HG02981 (cell line): ENCODE measurements at regions not wholly inside any gene's neighbourhood (a gene's known extent, or its start where the extent isn't known, plus 50 kb on each side); places are given as distances from the start of the nearest gene placed in this dataset.
"Not testable (repeated sequence)": the region's sequence is repeated elsewhere in the genome, so short reads cannot be mapped to it uniquely, and the experiment has no call there.

Experiments
- ATAC-seq: cut with Tn5 transposase; IDR thresholded peaks from one replicate; pipeline ENCODE4 v1.9.1; 2021; ENCODE audit warnings: mild to moderate bottlenecking, moderate library complexity; ENCODE audit not compliant: unreplicated experiment

DNA sequence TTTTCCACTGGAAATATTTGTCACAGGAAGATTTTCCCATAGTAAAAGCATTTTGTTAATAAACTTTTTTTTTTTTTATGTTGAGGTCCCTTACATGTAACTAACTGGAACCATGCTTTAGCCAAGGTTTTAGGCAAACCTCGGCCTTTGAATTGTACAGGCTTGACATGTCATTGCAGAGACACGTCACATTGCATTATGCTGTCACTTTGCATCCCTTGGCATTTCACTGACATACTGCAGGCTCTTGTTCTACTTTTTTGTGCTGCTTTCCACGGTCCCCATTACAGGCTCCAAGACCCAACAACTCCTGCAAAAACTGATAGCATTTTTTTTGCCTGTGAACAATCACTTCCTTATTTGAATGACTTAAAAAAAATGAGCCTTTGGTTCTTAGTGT lies 724.3 kb downstream of the TTLL7 start:
- ATAC-seq, result not testable (repeated sequence)

DNA sequence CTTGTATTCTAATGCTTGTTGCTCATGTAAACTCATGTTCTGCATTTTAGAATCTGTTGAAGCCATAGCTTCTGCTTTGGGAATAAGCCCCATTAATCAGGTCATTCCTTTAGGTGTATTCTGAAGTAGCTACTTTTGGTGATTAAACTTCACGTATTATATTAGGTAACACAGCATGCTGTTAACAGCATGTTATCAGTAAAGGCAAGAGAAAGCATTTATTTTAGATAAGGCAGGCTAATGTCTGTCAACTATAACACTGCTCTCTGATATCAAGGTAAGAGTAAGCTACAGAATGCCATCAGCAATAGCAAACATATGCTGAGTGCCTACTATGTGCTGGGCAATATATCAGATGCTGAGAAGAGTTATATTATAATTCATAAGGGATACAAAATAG lies 726.4 kb downstream of the TTLL7 start:
- not testable (repeated sequence) for ATAC-seq

DNA sequence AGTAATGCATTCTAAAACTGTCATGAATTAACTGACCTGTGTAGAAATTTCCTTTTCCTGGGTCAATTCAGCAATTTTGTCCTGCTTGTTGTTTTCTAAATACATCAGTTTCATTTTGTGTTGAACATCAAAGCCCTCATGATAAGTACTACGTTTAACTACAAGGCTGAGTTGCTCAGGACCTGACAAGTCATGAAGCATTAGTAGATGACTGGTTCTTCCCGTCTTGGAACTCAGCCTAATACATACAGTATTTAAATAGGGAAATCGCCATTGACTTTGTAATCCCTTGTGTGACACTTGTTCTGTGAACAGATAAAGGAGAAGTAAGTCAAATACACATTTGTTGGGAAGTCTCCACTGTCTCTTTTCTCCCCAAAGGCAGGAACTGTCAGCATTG lies 727.1 kb downstream of the TTLL7 start:
- ATAC-seq, result not testable (repeated sequence)

DNA sequence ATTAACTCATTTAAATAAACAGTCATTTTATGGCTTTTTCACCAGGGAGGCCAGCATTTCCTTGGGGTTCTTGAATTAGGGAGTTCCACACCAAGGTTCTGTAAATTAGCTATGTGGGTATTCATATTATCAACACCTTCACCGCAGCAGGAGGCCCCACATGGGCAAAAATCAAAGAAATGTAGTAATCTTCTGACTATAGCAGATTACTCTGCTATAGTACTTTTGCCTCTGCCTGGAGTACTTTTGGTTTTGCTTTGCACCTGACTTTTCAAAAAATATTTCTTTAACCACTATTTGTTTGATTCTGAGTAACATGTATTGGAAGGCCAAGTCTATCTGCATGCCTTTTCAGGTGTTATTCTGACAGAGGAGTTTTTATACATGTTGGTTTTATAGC lies 728.1 kb downstream of the TTLL7 start:
- not testable (repeated sequence) for ATAC-seq

DNA sequence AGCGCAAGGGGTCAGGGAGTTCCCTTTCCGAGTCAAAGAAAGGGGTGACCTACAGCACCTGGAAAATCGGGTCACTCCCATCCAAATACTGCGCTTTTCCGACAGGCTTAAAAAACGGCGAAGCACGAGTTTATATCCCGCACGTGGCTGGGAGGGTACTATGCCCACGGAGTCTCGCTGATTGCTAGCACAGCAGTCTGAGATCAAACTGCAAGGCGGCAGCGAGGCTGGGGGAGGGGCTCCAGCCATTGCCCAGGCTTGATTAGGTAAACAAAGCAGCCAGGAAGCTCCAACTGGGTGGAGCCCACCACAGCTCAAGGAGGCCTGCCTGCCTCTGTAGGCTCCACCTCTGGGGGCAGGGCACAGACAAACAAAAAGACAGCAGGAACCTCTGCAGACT lies 735.1 kb downstream of the TTLL7 start:
- ATAC-seq, result not testable (repeated sequence)

DNA sequence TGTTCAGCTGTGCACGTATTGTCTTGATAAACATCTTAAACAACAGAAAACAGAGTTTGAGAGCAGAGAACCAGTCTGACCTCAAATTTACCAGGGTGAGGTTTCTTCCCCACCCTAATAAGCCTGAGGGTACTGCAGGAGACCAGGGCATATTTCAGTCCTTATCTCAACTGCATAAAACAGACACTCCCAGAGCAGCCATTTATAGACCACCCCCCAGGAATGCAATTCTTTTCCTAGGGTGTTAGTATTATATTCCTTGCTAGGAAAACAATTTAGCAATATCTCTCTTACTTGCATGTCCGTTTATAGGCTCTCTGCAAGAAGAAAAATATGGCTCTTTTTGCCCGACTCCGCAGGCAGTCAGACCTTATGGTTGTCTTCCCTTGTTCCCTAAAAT lies 747.2 kb downstream of the TTLL7 start:
- not testable (repeated sequence) for ATAC-seq

DNA sequence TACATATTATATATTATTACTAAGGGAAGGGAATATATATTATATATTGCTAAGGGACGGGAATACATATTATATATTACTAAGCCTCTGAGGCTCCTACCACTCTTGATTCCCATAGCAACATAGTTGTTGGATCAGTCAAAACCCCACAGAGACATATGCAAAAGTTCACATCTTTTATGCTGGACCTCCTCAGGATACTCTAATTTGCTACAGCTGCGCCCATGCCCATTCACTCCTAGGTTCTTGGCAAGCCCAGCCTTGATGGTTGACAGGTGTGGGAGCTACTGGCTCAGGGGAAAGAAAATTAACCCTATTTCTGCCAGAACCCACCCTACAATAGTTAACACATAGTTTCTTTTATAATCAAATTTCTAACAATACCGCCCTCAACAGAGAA lies 752.2 kb downstream of the TTLL7 start:
- ATAC-seq, result not testable (repeated sequence)

DNA sequence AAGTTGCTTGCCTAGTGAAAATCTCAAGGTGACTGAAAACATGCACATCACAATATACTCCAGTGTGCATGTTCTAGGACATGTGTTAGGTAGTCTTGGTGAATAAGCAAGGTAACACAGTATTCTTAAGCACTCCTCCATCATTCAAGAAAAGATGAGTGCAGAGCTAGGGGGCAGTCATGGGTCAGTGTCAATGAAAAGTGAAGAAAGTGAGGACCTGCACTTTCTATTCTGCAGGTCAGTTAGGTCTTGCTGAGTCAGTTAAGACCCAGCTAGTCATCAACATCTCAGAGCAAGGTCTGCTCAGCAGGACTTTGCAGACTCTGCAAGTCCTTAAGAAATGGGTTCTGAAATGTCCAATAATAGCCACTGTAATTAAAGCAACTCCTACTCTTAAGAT lies 754.1 kb downstream of the TTLL7 start:
- not testable (repeated sequence) for ATAC-seq

DNA sequence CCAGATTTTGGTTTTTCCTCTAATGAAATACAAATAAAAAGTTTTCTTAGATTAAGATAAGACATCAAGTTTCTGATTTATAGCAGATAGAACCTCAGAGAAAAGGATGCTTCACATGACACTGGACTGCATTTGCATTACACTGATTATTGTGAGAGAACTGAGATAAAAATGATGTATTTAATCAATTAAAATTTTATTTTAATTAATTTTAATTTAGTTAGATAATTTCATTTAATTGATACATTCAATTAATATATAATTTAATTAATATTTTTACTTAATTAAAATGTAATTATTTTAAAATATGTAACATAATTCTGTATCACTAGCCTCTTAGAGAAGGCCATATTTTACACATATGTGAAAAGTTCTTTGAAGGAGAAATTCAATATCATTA lies 759.4 kb downstream of the TTLL7 start:
- ATAC-seq, result not testable (repeated sequence)

DNA sequence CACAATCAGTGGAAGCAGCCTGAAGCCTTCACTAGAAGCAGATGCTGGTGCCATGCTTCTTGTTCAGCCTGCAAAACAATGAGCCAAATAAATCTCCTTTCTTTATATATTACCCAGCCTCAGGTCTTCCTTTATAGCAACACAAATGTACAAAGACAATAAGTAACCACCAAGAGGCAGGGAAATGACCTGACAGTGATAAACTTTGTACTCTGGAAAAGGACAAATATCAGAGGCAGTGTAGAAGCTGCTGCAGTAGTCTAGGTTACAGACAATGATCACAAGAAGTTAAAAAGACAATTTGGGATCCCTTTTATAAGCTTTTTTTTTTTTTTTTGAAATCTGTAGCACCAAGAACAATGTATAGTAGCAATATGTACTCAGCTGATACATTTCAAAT lies 760.3 kb downstream of the TTLL7 start:
- not testable (repeated sequence) for ATAC-seq

DNA sequence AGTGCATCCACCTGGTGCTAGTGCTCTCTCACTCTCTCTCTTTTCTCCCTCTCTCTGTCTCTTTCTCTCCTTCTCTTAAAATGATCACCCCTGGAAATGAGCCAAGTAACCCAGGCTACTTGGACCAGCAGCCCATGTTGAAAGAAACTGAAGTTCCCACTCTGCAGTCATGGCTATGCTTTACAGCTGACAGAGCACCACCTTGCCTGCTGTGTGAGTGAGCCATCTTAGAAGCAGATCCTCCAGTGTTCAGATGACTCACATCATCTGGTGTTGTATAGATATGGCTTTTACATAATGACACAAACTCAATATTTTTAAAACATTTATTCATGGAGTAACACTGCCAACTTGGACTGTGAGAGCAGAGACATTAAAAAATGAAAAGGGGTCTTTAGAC lies 779.1 kb downstream of the TTLL7 start:
- ATAC-seq, result not testable (repeated sequence)

DNA sequence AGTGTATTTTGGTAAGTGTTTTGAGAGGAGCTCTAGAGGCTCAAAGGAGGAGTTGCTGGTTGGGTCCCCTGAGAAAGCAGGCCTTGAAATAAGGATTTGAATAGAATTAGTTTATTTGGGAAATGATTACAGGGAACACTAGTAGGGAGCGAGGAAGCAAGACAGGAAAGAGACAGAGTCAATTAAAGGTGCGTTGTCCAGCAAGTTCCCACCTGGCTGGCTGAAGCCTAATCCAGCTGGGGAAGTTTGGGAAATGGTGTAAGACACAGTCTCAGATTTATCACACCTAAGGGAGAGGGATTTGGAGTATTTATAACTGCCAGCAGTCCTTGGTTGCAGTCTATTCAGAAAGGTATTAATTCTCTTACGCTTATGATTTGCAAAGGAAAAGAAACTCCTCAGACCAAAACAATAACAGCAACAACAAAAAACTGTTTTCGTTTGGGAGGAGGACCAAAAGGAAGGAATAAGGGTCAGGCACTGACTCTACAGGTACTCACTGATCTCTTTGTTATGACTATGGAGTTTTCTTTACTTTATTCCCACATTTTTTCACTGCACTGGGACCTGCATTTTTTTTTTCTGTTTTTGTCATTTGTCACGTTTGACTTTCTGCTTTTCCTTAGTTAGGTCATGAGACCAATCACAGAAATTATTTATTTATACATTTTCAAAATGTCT lies 780.8 kb downstream of the TTLL7 start:
- not testable (repeated sequence) for ATAC-seq

DNA sequence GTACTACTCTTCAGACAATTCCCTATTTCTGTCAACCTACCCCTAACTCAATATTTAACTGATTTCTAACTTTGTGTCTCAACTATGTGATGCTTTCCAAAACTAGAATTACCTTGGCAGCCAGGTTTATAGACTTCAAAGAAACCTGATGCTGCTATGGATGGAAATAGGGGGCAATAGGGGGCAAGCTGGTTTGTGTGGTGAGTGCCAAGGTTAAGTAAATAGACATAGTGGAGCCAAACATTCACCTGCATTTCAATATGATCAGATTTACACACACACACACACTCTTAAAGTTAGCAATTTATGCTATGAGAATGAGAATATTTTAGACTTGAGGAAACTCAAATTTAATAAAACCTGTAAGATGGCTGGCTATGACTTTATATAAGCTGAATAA lies 784.6 kb downstream of the TTLL7 start:
- ATAC-seq, result not testable (repeated sequence)

DNA sequence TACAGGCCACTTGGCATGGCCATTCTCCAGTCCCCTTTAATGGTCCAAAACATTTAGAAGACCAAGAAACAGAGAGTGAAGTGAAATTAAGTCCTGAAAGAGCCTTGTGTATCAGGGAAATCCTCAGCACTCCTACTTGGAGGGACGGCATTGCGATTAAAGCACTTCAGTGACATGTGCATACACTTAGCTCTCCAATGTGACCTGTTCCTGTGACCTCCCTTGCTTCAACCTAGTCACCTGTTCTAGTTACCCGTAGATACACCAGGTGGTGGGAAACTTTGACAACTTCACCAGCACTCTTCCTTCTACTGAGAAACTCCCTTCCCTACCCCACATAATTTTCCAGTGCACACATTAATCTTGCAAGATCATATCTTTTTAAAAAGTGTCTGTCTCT lies 785.3 kb downstream of the TTLL7 start:
- not testable (repeated sequence) for ATAC-seq

DNA sequence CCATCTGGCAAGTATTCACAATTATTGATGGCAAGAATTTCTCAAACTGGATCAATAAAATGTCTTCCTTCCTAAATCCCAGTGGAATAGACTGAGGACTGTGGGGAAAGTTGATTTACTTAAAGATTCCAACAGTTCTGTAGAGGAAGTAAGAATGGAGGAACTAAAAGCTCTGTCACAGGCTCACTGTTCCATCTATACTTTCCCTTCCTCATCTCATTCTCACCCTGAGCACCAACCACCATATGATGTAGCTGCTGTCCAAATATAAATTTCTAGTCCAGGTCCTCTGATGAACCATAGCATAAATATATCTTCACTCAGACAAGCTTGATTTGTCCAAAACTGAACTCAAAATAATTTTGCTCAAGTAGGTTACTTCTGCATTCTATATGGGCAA lies 786.9 kb downstream of the TTLL7 start:
- not testable (repeated sequence) for ATAC-seq

DNA sequence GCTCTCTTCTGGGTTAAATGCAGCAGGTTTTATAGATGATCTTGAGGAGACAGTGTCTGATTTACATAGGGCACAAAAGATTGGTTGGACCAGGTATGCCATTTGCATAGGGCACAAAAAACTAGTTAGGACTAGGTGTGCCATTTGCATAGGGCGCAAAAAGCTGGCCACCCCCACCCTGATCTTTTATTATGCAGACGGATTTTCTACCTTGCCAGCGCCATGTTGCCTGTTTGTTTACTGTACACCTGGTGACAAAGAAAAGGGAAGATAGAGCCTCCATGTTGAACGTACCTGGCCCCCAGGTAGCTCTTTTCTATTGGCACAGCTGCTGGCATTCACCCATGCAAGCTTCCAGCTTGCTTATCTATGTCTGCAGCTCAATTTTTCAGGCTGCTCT lies 790.4 kb downstream of the TTLL7 start:
- ATAC-seq, result not testable (repeated sequence)

DNA sequence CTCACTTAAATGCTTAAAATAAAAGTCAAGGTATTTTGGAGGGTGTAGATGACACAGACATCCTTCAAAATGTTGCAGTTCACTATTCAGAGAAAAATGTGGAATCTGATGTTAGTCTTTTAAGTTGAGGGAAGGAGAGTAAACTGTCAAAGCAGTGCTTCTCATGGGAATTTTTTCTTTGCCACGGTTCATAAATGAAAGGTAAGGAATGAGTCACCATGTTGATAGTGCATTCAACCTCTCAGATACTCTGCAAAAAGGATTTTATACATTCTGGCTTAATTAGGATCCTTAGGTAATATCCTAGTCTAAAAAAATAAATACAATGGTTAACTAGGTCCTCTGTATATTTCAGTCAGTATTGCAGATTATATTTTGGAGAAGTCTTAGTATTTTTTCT lies 804.3 kb downstream of the TTLL7 start:
- not testable (repeated sequence) for ATAC-seq

DNA sequence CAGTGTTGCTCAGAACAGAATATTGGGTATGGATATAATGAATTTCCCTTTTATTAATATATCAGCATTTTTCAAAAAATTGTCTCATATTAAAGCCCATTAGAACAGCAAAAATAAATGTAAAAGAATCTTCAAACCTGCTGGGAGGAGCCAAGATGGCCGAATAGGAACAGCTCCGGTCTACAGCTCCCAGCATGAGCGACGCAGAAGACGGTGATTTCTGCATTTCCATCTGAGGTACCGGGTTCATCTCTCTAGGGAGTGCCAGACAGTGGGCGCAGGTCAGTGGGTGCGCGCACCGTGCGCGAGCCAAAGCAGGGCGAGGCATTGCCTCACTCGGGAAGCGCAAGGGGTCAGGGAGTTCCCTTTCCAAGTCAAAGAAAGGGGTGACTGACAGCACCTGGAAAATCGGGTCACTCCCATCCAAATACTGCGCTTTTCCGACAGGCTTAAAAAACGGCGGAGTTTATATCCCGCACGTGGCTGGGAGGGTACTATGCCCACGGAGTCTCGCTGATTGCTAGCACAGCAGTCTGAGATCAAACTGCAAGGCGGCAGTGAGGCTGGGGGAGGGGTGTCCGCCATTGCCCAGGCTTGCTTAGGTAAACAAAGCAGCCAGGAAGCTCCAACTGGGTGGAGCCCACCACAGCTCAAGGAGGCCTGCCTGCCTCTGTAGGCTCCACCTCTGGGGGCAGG lies 816.8 kb downstream of the TTLL7 start:
- ATAC-seq, result not testable (repeated sequence)

DNA sequence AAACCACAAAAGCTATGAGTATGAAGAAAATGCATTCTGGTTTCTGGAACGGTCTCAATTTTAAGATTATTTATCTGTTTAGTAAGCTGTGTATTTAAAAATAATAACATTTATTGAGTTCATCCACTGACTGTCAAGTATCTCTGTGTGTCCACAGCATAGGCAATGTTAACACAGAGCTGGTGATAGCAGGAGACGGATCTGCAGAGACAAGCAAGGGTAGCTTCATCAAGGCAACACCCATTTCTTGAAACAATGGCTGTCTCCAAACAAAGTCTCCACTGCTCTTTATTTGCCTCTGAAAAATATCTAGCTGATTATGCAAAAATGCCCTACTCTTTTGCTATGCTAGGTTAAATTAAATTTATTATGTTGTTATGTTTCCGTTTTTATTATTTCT lies 818.3 kb downstream of the TTLL7 start:
- not testable (repeated sequence) for ATAC-seq

DNA sequence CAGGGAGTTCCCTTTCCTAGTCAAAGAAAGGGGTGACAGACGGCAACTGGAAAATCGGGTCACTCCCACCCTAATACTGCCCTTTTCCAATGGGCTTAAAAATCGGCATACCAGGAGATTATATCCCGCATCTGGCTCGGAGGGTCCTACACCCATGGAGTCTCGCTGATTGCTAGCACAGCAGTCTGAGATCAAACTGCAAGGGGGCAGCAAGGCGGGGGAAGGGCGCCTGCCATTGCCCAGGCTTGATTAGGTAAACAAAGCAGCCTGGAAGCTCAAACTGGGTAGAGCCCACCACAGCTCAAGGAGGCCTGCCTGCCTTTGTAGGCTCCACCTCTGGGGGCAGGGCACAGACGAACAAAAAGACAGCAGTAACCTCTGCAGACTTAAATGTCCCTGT lies 831.3 kb downstream of the TTLL7 start:
- ATAC-seq, result not testable (repeated sequence)

DNA sequence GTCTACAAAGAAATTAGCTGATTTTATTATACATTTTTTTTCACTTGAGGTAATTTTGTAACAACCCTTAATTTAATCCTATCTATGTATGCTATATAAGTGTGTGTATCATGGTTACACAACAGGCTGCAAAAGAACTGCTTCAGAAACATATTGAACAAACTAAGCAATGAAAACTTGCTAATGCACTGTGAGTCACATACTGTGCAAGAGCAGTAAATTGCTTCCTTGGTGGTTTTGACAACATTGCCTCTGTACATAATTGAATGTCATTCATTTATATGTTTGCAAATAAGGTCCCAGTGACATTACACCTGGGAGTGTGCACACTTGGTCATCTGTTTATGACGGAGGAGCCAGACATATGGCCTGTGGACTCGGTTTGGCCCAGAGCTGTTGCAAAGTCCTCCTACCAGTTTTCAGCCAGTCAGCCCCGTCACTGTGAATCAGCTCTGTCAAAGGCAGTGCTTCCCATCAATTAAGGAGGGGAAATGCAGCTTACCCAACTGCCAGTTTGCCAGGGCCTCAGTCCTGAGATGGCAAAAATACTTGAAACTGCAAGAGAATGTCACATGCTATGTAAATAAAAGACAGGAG lies 835.0 kb downstream of the TTLL7 start:
- not testable (repeated sequence) for ATAC-seq

DNA sequence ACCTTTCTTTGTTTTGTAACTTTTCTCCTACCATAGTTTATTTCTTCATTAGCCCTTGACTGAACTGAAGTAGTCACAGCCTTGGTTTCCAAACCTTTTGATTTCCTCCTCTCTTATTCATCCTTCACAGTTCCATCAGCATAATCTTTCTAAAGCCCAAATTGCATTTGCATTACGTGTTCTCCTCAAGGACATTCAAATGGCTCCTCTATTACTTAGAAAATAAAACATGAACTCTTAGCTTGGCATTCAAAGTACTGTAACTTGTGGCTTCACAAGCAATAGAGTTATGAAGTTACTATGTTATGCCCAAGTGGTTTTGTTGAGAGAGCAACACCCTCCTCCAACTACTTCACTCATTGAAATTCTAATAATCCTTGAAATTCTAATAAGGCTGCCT lies 840.0 kb downstream of the TTLL7 start:
- not testable (repeated sequence) for ATAC-seq
